ENCODE measurements at regions not wholly inside any gene's neighbourhood (a gene's known extent, or its start where the extent isn't known, plus 50 kb on each side); places are given as distances from the start of the nearest gene placed in this dataset.
"Not testable (repeated sequence)": the region's sequence is repeated elsewhere in the genome, so short reads cannot be mapped to it uniquely, and the experiment has no call there.

DNA sequence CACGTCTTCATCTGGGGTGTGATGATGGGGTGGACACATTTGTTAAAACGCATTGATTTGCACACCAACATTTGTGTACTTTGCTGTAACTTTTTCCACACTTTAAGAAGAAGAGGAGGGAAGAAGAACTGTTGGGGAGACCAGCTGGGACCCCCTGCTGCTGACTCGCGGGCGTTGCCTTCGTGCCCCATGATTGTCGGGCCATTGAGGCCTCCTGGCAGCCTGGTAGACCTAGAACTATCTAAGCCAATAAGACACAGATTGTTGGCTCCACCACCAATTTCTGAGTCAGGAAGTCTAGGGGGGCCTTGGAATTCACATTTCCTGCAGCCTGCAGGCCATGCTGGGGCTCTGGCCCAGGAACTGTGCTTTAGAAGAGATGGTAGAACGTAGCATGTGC, 105.5 kb downstream of the TNFRSF13B start:
- intact Hi-C loops (cut with micrococcal nuclease) = no loop called here
- no peaks in the 10 kb centered on the region for H3K9me3 Mint-ChIP-seq (ENCODE audit: unreplicated experiment)
- H3K27ac Mint-ChIP-seq (ENCODE audit: low read depth, unreplicated experiment) = no peak overlapping the region
- H3K4me1 Mint-ChIP-seq (ENCODE audit: insufficient read depth, unreplicated experiment) = peaks cover 8% of the 10 kb centered on the region
- ChIA-PET POLR2A (no interaction called here), CTCF (no interaction called here)
- no peaks in the 10 kb centered on the region for H3K36me3 Mint-ChIP-seq (ENCODE audit: insufficient read depth, unreplicated experiment)
- no TSS peak for BruUV-seq (replicated peaks)
- TF ChIP-seq, protein P1, sequence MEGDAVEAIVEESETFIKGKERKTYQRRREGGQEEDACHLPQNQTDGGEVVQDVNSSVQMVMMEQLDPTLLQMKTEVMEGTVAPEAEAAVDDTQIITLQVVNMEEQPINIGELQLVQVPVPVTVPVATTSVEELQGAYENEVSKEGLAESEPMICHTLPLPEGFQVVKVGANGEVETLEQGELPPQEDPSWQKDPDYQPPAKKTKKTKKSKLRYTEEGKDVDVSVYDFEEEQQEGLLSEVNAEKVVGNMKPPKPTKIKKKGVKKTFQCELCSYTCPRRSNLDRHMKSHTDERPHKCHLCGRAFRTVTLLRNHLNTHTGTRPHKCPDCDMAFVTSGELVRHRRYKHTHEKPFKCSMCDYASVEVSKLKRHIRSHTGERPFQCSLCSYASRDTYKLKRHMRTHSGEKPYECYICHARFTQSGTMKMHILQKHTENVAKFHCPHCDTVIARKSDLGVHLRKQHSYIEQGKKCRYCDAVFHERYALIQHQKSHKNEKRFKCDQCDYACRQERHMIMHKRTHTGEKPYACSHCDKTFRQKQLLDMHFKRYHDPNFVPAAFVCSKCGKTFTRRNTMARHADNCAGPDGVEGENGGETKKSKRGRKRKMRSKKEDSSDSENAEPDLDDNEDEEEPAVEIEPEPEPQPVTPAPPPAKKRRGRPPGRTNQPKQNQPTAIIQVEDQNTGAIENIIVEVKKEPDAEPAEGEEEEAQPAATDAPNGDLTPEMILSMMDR (IDR thresholded peaks at IDR 0.05; ENCODE audit: unreplicated experiment) = no peak
- H3K4me3 Mint-ChIP-seq (ENCODE audit: unreplicated experiment) = no peak overlapping the region
- no peak for DNase-seq (ENCODE audit: unreplicated experiment)
- H3K27me3 Mint-ChIP-seq (ENCODE audit: insufficient read depth, unreplicated experiment) = no peaks in the 10 kb centered on the region

GRCh38 chr17:16865704-16866103, 106.2 kb downstream of the TNFRSF13B start:
- H3K27ac Mint-ChIP-seq (ENCODE audit: low read depth, unreplicated experiment); intact Hi-C loops (cut with micrococcal nuclease); CTCF ChIA-PET; H3K27me3 Mint-ChIP-seq (ENCODE audit: insufficient read depth, unreplicated experiment); H3K36me3 Mint-ChIP-seq (ENCODE audit: insufficient read depth, unreplicated experiment); BruUV-seq (replicated peaks); POLR2A ChIA-PET; H3K9me3 Mint-ChIP-seq (ENCODE audit: unreplicated experiment): not testable (repeated sequence)
- Mint-ChIP-seq H3K4me3 (ENCODE audit: unreplicated experiment) (peak overlapping the region; percentile 7), H3K4me1 (ENCODE audit: insufficient read depth, unreplicated experiment) (peaks cover 11% of the 10 kb centered on the region)
- DNase-seq (ENCODE audit: unreplicated experiment) = peak; percentile 29

DNA sequence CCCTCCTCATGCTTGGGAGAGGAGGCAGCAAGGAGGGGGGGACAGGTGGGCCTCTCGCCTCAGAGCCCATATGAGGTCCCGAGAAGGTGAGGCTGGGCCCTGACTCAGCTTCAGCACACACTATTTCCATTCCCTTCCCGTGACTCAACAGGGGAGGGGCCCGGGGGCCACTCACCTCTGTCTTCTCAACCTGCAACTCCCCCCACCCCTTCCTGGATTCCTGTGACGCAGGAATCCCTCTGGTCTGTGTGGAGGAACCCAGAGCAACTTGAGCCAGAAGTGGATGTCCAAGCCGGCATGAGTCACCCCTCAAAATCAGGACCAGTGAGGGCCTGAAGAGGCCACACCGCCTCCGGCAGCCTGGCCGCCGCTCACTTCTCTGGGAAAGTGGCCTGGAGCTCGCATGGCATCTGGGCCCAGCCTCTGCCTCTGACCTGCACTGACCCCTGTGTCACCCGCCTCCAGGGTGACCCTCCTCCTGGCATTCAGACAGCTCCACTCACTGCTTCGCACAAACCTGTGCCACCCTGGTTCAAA, 106.8 kb downstream of the TNFRSF13B start:
- BruUV-seq (replicated peaks); POLR2A ChIA-PET; CTCF ChIA-PET; H3K4me3 Mint-ChIP-seq (ENCODE audit: unreplicated experiment); H3K36me3 Mint-ChIP-seq (ENCODE audit: insufficient read depth, unreplicated experiment); DNase-seq (ENCODE audit: unreplicated experiment); H3K9me3 Mint-ChIP-seq (ENCODE audit: unreplicated experiment); H3K27ac Mint-ChIP-seq (ENCODE audit: low read depth, unreplicated experiment); intact Hi-C loops (cut with micrococcal nuclease); H3K27me3 Mint-ChIP-seq (ENCODE audit: insufficient read depth, unreplicated experiment): not testable (repeated sequence)
- peaks cover 17% of the 10 kb centered on the region for H3K4me1 Mint-ChIP-seq (ENCODE audit: insufficient read depth, unreplicated experiment)

GRCh38 chr17:16864462-16865076, 107.3 kb downstream of the TNFRSF13B start:
- H3K36me3 Mint-ChIP-seq (ENCODE audit: insufficient read depth, unreplicated experiment); CTCF ChIA-PET; H3K27ac Mint-ChIP-seq (ENCODE audit: low read depth, unreplicated experiment); H3K4me3 Mint-ChIP-seq (ENCODE audit: unreplicated experiment); H3K9me3 Mint-ChIP-seq (ENCODE audit: unreplicated experiment); H3K27me3 Mint-ChIP-seq (ENCODE audit: insufficient read depth, unreplicated experiment); POLR2A ChIA-PET: not testable (repeated sequence)
- intact Hi-C loops (cut with micrococcal nuclease) = loop anchor here (5.0 kb wide), 1 partner anchor 212 kb away; the partner anchor contains the start of gene ZNF624
- peak; percentile 68 for DNase-seq (ENCODE audit: unreplicated experiment)
- TSS peak; percentile 16 for BruUV-seq (replicated peaks)
- H3K4me1 Mint-ChIP-seq (ENCODE audit: insufficient read depth, unreplicated experiment) = peaks cover 17% of the 10 kb centered on the region

DNA sequence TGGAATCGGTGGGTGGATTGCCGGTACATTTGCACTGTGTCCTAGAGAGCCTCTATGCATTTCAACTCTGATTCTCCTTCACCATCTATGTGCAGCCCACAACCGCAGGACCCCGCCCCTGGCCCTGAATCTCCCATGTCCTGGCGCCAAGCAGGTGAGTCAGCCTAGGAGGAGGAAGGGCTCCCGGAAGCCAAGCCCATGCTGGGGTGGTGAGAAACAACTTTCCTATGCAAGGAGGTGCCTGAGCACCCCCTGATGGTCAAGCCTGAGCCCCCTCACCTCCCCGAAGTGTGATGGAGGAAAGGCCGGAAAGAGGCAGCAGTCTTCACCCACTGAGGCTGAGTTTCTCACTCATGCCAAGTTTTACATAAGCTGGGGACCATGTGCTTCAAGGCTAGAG, 110.8 kb downstream of the TNFRSF13B start:
- H3K4me3 Mint-ChIP-seq (ENCODE audit: unreplicated experiment); BruUV-seq (replicated peaks); POLR2A ChIA-PET; H3K27ac Mint-ChIP-seq (ENCODE audit: low read depth, unreplicated experiment); H3K36me3 Mint-ChIP-seq (ENCODE audit: insufficient read depth, unreplicated experiment); H3K27me3 Mint-ChIP-seq (ENCODE audit: insufficient read depth, unreplicated experiment); H3K9me3 Mint-ChIP-seq (ENCODE audit: unreplicated experiment): not testable (repeated sequence)
- H3K4me1 Mint-ChIP-seq (ENCODE audit: insufficient read depth, unreplicated experiment) = peaks cover 15% of the 10 kb centered on the region
- peak; percentile 85 for DNase-seq (ENCODE audit: unreplicated experiment)
- TF ChIP-seq, protein P1 (IDR thresholded peaks at IDR 0.05; ENCODE audit: unreplicated experiment) = peak; percentile 33
- CTCF ChIA-PET = interaction anchor here (1.3 to 1.5 kb wide), 2 partner anchors 274 to 339 kb away, joined by 3 to 4 read pairs; no protein-coding TSS in a partner anchor
- intact Hi-C loops (cut with micrococcal nuclease) = loop anchor here (5.0 kb wide), 1 partner anchor 209 kb away; the partner anchor contains the start of gene ZNF624

- BruUV-seq (replicated peaks) = not testable (repeated sequence)
- H3K27ac Mint-ChIP-seq (ENCODE audit: low read depth, unreplicated experiment) = peak overlapping the region; percentile 65
- peak; percentile 3 for DNase-seq (ENCODE audit: unreplicated experiment)
These were observed 111.5 kb downstream of the TNFRSF13B start for GRCh38 chr17:16860467-16860866.

DNA sequence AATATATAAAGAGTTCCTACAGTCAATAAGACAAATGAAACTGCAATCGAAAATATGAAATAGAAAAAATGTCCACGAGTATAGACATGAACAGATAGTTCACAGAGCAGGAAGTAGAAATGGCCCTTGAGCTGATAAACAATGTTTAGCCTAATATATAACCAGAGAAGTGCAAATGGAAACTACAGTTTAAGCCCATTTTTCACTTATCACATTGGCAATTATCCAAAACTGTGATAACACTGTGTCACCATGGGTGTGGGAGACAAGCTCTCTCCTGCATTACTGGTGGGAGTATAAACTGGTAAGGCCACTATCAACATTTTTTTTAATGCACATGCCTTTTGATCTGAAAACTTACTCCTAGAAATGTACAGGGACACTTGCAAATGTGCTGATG, 112.4 kb downstream of the TNFRSF13B start:
- H3K4me3 Mint-ChIP-seq (ENCODE audit: unreplicated experiment); H3K27me3 Mint-ChIP-seq (ENCODE audit: insufficient read depth, unreplicated experiment); H3K36me3 Mint-ChIP-seq (ENCODE audit: insufficient read depth, unreplicated experiment); BruUV-seq (replicated peaks); H3K9me3 Mint-ChIP-seq (ENCODE audit: unreplicated experiment); DNase-seq (ENCODE audit: unreplicated experiment); intact Hi-C loops (cut with micrococcal nuclease); POLR2A ChIA-PET; H3K4me1 Mint-ChIP-seq (ENCODE audit: insufficient read depth, unreplicated experiment): not testable (repeated sequence)
- H3K27ac Mint-ChIP-seq (ENCODE audit: low read depth, unreplicated experiment) = peak overlapping the region; percentile 65
- CTCF ChIA-PET = interaction anchor here (1.0 kb wide), 1 partner anchor 140 kb away, joined by 3 read pairs; no protein-coding TSS in a partner anchor

More at GRCh38 chr17:16860467-16860866, 111.5 kb downstream of the TNFRSF13B start:
- not testable (repeated sequence) for H3K36me3 Mint-ChIP-seq (ENCODE audit: insufficient read depth, unreplicated experiment); H3K4me1 Mint-ChIP-seq (ENCODE audit: insufficient read depth, unreplicated experiment); H3K27me3 Mint-ChIP-seq (ENCODE audit: insufficient read depth, unreplicated experiment); H3K4me3 Mint-ChIP-seq (ENCODE audit: unreplicated experiment); H3K9me3 Mint-ChIP-seq (ENCODE audit: unreplicated experiment)
- ChIA-PET CTCF (interaction anchor here (0.7 to 1.5 kb wide), 3 partner anchors 250 to 338 kb away, joined by 3 to 4 read pairs (median 3); no protein-coding TSS in a partner anchor), POLR2A (interaction anchor here (0.6 kb wide), 1 partner anchor 868 kb away, joined by 3 read pairs; no protein-coding TSS in a partner anchor)
- intact Hi-C loops (cut with micrococcal nuclease) = loop anchor here (5.0 kb wide), 1 partner anchor 208 kb away; the partner anchor contains the start of gene ZNF624

GRCh38 chr17:16857746-16858145, 114.2 kb downstream of the TNFRSF13B start:
- H3K27ac Mint-ChIP-seq (ENCODE audit: low read depth, unreplicated experiment); H3K9me3 Mint-ChIP-seq (ENCODE audit: unreplicated experiment); DNase-seq (ENCODE audit: unreplicated experiment); H3K4me3 Mint-ChIP-seq (ENCODE audit: unreplicated experiment); BruUV-seq (replicated peaks); intact Hi-C loops (cut with micrococcal nuclease); H3K4me1 Mint-ChIP-seq (ENCODE audit: insufficient read depth, unreplicated experiment); H3K36me3 Mint-ChIP-seq (ENCODE audit: insufficient read depth, unreplicated experiment); H3K27me3 Mint-ChIP-seq (ENCODE audit: insufficient read depth, unreplicated experiment); CTCF ChIA-PET: not testable (repeated sequence)
- POLR2A ChIA-PET = interaction anchor here (0.6 kb wide), 1 partner anchor 639 kb away, joined by 3 read pairs; no protein-coding TSS in a partner anchor
